ENCODE measurements at regions not wholly inside any gene's neighbourhood (a gene's known extent, or its start where the extent isn't known, plus 50 kb on each side); places are given as distances from the start of the nearest gene placed in this dataset.
"Not testable (repeated sequence)": the region's sequence is repeated elsewhere in the genome, so short reads cannot be mapped to it uniquely, and the experiment has no call there.

- DNase-seq: no peak
Measured at GRCh38 chr15:95635666-95636065, 694.8 kb upstream of the NR2F2 start.

GRCh38 chr15:95636107-95636506 is 694.4 kb upstream of the NR2F2 start:
- DNase-seq: no peak

GRCh38 chr15:95637234-95637633 is 693.3 kb upstream of the NR2F2 start:
- DNase-seq: not testable (repeated sequence)

- DNase-seq: no peak
Measured at GRCh38 chr15:95639208-95639607, 691.3 kb upstream of the NR2F2 start.

GRCh38 chr15:95644100-95644875 is 686.2 kb upstream of the NR2F2 start:
- no peak for DNase-seq

- DNase-seq: no peak
Measured at GRCh38 chr15:95645791-95646338, 684.6 kb upstream of the NR2F2 start.

GRCh38 chr15:95646484-95647273 is 683.8 kb upstream of the NR2F2 start:
- no peak for DNase-seq

- no peak for DNase-seq
Measured at GRCh38 chr15:95647531-95648277, 682.8 kb upstream of the NR2F2 start.

GRCh38 chr15:95653361-95653805 is 677.1 kb upstream of the NR2F2 start:
- no peak for DNase-seq

- DNase-seq: no peak
Measured at GRCh38 chr15:95655089-95655607, 675.4 kb upstream of the NR2F2 start.

- DNase-seq: no peak
Measured at GRCh38 chr15:95656595-95656994, 673.9 kb upstream of the NR2F2 start.

GRCh38 chr15:95658799-95659198 is 671.7 kb upstream of the NR2F2 start:
- no peak for DNase-seq

- DNase-seq: no peak
Measured at GRCh38 chr15:95659656-95660055, 670.8 kb upstream of the NR2F2 start.

- no peak for DNase-seq
Measured at GRCh38 chr15:95662638-95663037, 667.9 kb upstream of the NR2F2 start.

- no peak for DNase-seq
Measured at GRCh38 chr15:95663156-95664100, 667.1 kb upstream of the NR2F2 start.

- DNase-seq: no peak
Measured at GRCh38 chr15:95664450-95664849, 666.0 kb upstream of the NR2F2 start.

GRCh38 chr15:95669146-95669922 is 661.2 kb upstream of the NR2F2 start:
- no peak for DNase-seq

GRCh38 chr15:95674031-95674430 is 656.5 kb upstream of the NR2F2 start:
- no peak for DNase-seq

- DNase-seq: no peak
Measured at GRCh38 chr15:95676500-95676899, 654.0 kb upstream of the NR2F2 start.

- no peak for DNase-seq
Measured at GRCh38 chr15:95679847-95680582, 650.5 kb upstream of the NR2F2 start.
